AG04450 (cell line): ENCODE measurements at regions not wholly inside any gene's neighbourhood (a gene's known extent, or its start where the extent isn't known, plus 50 kb on each side); places are given as distances from the start of the nearest gene placed in this dataset.

Experiments used
- CTCF ChIA-PET: fragments of 300-600, 350-600 bp; formaldehyde crosslinking; extraction: SDS; loops from one replicate; lab custom pipeline; 2022; ENCODE audit warnings: antibody characterized with exemption, inconsistent platforms; lab: Charles Lee
- POLR2A ChIA-PET: fragments of 350-600 bp; formaldehyde crosslinking; extraction: SDS; loops from one replicate; lab custom pipeline; 2021; ENCODE audit warnings: antibody characterized with exemption, inconsistent platforms; lab: Yijun Ruan, JAX
- DNase-seq: peaks from one replicate; pipeline ENCODE4 v3.0.0-alpha.2; 2011; ENCODE audit warnings: low read depth, low spot score
- H3K27ac ChIP-seq: one replicate; pipeline ENCODE4 v1.5.1; 2012; ENCODE audit warnings: low read depth, low read length, control low read depth
- H3K27me3 ChIP-seq: one replicate; pipeline ENCODE4 v1.6.0; 2012; ENCODE audit warnings: low read length; ENCODE audit not compliant: control insufficient read depth, insufficient read depth
- H3K4me3 ChIP-seq: 2 replicates; pipeline ENCODE4 v1.5.1; 2011; ENCODE audit warnings: mild to moderate bottlenecking, low read depth, low read length, control low read depth
- H3K9me3 ChIP-seq: 2 replicates; pipeline ENCODE4 v1.5.1; 2012; ENCODE audit warnings: low read length; ENCODE audit not compliant: control insufficient read depth, insufficient read depth
- CTCF ChIP-seq: IDR thresholded peaks from 2 replicates; pipeline ENCODE4 v1.5.1; 2011; ENCODE audit warnings: low read depth, low read length, control low read depth, inconsistent platforms

- POLR2A ChIA-PET, result no interaction called here
- CTCF ChIA-PET, result no interaction called here
These were observed 70.3 kb upstream of the ZFR start for GRCh38 chr5:32514806-32515205.

DNA sequence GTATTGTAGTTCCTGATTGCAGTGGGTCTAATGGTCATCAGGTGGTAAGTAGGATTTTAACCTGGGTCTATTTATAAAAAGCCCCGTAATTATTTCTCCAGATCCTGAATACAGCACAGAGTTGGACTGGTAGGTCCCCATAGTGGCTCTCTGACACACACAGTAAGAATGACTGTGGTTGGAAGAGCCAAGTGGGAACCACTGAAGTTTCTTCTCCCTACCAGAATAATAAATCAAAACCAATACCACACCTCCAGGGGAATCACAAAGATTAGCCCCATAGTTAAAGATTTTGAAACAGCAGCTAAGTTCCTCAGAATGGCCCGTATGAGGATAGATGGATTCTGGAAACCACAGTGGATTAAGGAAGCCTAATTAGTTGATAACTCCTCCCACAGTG, 68.4 kb upstream of the ZFR start:
- H3K27me3 ChIP-seq, result no peaks in the 10 kb centered on the region
- no peak overlapping the region for H3K4me3 ChIP-seq
- POLR2A ChIA-PET, result no interaction called here
- H3K9me3 ChIP-seq, result no peaks in the 10 kb centered on the region
- no peak for TF ChIP-seq CTCF
- CTCF ChIA-PET, result no interaction called here
- no peak for DNase-seq
- H3K27ac ChIP-seq, result no peak overlapping the region

More at GRCh38 chr5:32514806-32515205, 70.3 kb upstream of the ZFR start:
- Histone ChIP-seq H3K27me3 (no peaks in the 10 kb centered on the region), H3K9me3 (no peaks in the 10 kb centered on the region), H3K4me3 (no peak overlapping the region), H3K27ac (no peak overlapping the region)
- TF ChIP-seq CTCF, result no peak
- no peak for DNase-seq

GRCh38 chr5:32511776-32512374, 67.3 kb upstream of the ZFR start:
- no peak for DNase-seq
- CTCF ChIA-PET, result interaction anchor here (0.9 kb wide), 1 partner anchor 78 kb away, joined by 3 read pairs; no protein-coding TSS in a partner anchor
- no peak for TF ChIP-seq CTCF
- POLR2A ChIA-PET, result no interaction called here
- no peak overlapping the region for H3K27ac ChIP-seq
- no peaks in the 10 kb centered on the region for H3K9me3 ChIP-seq
- no peak overlapping the region for H3K4me3 ChIP-seq
- H3K27me3 ChIP-seq, result no peaks in the 10 kb centered on the region

GRCh38 chr5:32510860-32511259, 66.3 kb upstream of the ZFR start:
- CTCF ChIA-PET, result interaction anchor here (0.9 kb wide), 1 partner anchor 79 kb away, joined by 3 read pairs; no protein-coding TSS in a partner anchor
- no peak for TF ChIP-seq CTCF

More at GRCh38 chr5:32510860-32511259, 66.3 kb upstream of the ZFR start:
- Histone ChIP-seq H3K4me3 (no peak overlapping the region), H3K9me3 (no peaks in the 10 kb centered on the region), H3K27me3 (no peaks in the 10 kb centered on the region), H3K27ac (no peak overlapping the region)
- DNase-seq, result no peak
- POLR2A ChIA-PET, result interaction anchor here (0.6 kb wide), 1 partner anchor 348 kb away, joined by 3 read pairs; no protein-coding TSS in a partner anchor
